Neural crest cell (in vitro differentiated cells): ENCODE measurements at regions not wholly inside any gene's neighbourhood (a gene's known extent, or its start where the extent isn't known, plus 50 kb on each side); places are given as distances from the start of the nearest gene placed in this dataset.

ENCODE experiments used
- DNase-seq: peaks from one replicate; pipeline ENCODE4 v3.0.0; 2021; ENCODE audit warnings: low read depth, mixed read lengths, low spot score
- H3K27ac Mint-ChIP-seq: one replicate; pipeline ENCODE4 v1.8.0; 2021; ENCODE audit warnings: mild to moderate bottlenecking, mixed read lengths; ENCODE audit not compliant: unreplicated experiment
- H3K27me3 Mint-ChIP-seq: 2 replicates; pipeline ENCODE4 v1.8.0; 2021; ENCODE audit warnings: low read depth, mild to moderate bottlenecking, mixed read lengths
- H3K36me3 Mint-ChIP-seq: 2 replicates; pipeline ENCODE4 v1.8.0; 2021; ENCODE audit warnings: low read depth, mild to moderate bottlenecking, mixed read lengths
- H3K4me1 Mint-ChIP-seq: 2 replicates; pipeline ENCODE4 v1.8.0; 2021; ENCODE audit warnings: mixed read lengths
- H3K4me3 Mint-ChIP-seq: one replicate; pipeline ENCODE4 v1.8.0; 2021; ENCODE audit warnings: mild to moderate bottlenecking, mixed read lengths
- H3K9me3 Mint-ChIP-seq: 2 replicates; pipeline ENCODE4 v1.8.0; 2021; ENCODE audit warnings: mixed read lengths
- TF ChIP-seq, protein P1 (sequence below): fragments of 200-600 bp; sonication (generic); conservative IDR thresholded peaks from 2 replicates; pipeline ENCODE4 v1.5.0; 2021; ENCODE audit warnings: antibody characterized with exemption, mild to moderate bottlenecking

DNA sequence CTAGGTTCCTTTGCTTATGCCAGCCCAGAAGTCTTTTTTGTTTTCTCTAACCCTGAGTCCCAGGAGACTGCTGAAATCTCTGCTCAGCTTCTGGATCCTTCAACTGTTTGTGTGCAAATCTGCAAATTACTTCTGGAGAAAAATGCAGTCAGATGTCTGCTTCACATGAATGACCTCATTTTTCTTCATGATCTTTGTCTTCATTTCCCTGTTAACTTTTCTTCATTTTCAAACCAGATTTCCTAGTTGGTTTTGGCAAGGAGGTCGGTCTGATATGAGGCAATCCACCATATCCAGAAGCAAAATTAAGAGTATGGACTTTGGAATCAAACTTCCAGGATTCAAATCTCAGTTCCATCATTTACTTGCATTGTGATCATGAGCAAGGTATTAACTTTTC lies 66.8 kb downstream of the ZNF503 start:
- H3K9me3 Mint-ChIP-seq = peaks cover 15% of the 10 kb centered on the region
- peaks cover 13% of the 10 kb centered on the region for H3K36me3 Mint-ChIP-seq
- no peak overlapping the region for H3K27ac Mint-ChIP-seq
- H3K27me3 Mint-ChIP-seq = no peaks in the 10 kb centered on the region
- no peak overlapping the region for H3K4me3 Mint-ChIP-seq
- TF ChIP-seq, protein P1, sequence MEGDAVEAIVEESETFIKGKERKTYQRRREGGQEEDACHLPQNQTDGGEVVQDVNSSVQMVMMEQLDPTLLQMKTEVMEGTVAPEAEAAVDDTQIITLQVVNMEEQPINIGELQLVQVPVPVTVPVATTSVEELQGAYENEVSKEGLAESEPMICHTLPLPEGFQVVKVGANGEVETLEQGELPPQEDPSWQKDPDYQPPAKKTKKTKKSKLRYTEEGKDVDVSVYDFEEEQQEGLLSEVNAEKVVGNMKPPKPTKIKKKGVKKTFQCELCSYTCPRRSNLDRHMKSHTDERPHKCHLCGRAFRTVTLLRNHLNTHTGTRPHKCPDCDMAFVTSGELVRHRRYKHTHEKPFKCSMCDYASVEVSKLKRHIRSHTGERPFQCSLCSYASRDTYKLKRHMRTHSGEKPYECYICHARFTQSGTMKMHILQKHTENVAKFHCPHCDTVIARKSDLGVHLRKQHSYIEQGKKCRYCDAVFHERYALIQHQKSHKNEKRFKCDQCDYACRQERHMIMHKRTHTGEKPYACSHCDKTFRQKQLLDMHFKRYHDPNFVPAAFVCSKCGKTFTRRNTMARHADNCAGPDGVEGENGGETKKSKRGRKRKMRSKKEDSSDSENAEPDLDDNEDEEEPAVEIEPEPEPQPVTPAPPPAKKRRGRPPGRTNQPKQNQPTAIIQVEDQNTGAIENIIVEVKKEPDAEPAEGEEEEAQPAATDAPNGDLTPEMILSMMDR = no peak
- DNase-seq = no peak
- H3K4me1 Mint-ChIP-seq = no peaks in the 10 kb centered on the region

DNA sequence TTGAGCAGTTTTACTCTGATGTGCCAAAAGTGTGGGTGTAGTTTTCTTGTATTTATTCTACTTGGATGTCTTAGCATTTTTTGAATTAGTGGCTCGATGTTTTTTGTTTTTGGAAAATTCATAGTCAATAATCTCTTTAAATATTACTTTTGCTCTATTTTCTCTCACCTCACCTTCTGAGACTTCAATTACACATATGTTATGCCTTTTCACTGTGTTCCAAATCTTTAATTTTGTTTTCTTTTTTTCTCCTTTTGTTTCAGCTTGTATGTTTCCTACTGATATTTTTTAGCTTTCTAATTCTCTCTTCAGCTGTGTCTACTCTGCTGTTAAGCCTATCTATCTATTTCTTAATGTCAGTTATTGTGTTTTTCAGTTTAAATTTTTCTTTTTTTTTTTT lies 69.5 kb downstream of the ZNF503 start:
- no peaks in the 10 kb centered on the region for H3K4me1 Mint-ChIP-seq
- H3K27me3 Mint-ChIP-seq = no peaks in the 10 kb centered on the region
- no peak overlapping the region for H3K27ac Mint-ChIP-seq
- no peak for DNase-seq
- H3K9me3 Mint-ChIP-seq = peaks cover 15% of the 10 kb centered on the region
- peaks cover 13% of the 10 kb centered on the region for H3K36me3 Mint-ChIP-seq
- H3K4me3 Mint-ChIP-seq = no peak overlapping the region
- TF ChIP-seq, protein P1 = no peak

DNA sequence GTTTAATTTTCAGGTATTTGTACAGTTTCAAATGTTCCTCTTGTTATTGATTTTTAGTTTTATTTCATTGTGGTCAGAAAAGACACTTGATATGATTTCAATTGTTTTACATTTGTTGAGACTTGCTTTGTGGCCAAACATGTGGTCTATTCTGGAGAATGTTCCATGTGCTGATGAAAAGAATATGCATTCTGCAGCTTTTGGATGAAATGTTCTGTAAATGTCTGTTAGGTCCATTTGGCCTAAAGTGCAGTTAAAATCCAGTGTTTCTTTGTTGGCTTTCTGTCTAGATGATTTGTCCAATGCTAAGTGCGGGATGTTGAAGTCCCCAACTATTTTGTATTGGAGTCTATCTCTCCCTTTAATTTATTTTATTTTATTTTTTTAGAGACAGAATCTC lies 70.5 kb downstream of the ZNF503 start:
- no peaks in the 10 kb centered on the region for H3K27me3 Mint-ChIP-seq
- peaks cover 15% of the 10 kb centered on the region for H3K9me3 Mint-ChIP-seq
- H3K4me1 Mint-ChIP-seq = no peaks in the 10 kb centered on the region
- H3K27ac Mint-ChIP-seq = no peak overlapping the region
- peaks cover 13% of the 10 kb centered on the region for H3K36me3 Mint-ChIP-seq
- no peak overlapping the region for H3K4me3 Mint-ChIP-seq
- TF ChIP-seq, protein P1 = no peak
- DNase-seq = no peak

DNA sequence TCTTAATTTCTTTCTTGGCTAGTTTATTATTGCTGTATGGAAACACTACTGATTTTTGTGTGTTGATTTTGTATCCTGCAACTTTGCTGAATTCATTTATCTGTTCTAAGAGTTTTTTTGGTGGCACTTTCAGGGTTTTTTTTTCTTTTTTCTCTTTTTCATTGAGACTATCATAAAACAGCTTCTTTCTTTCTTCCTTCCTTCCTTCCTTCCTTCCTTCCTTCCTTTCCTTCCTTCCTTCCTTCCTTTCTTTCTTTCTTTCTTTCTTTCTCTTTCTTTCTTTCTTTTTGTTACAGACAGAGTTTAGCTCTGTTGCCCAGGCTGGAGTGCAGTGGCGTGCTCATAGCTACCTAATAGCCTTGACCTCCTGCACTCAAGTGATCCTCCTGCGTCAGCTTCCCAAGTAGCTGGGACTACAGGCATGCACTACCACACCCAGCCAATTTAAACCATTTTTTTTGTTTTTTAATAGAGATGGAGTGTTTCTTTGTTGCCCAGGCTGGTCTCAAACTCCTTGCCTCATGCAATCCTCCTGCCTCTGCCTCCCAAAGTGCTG lies 72.3 kb downstream of the ZNF503 start:
- Mint-ChIP-seq H3K27me3 (no peaks in the 10 kb centered on the region), H3K27ac (no peak overlapping the region), H3K36me3 (peaks cover 3% of the 10 kb centered on the region), H3K9me3 (peaks cover 9% of the 10 kb centered on the region), H3K4me1 (no peaks in the 10 kb centered on the region), H3K4me3 (no peak overlapping the region)
- DNase-seq = no peak
- TF ChIP-seq, protein P1 = no peak

DNA sequence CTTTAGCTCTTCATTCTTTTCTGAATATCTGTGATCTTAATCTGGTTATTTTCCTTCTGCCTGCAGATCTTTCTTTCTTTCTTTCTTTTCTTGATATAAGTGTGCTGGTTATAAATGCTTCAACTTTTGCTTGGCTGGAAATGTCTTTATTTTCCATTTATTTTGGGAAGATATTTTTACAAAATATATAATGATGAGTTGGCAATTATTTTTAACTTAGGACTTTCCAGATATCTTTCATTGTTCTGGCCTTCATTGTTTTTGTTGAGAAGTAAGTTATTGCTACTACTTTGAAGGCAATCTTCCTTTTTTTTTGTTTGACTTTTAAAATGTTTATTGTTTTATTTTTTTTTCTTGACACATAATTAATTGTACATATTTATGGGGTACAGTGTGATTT lies 75.3 kb downstream of the ZNF503 start:
- H3K4me3 Mint-ChIP-seq = no peak overlapping the region
- peaks cover 3% of the 10 kb centered on the region for H3K27me3 Mint-ChIP-seq

More for the DNA sequence above, 75.3 kb downstream of the ZNF503 start:
- Mint-ChIP-seq H3K36me3 (peaks cover 2% of the 10 kb centered on the region), H3K9me3 (peaks cover 3% of the 10 kb centered on the region), H3K4me1 (peaks cover 4% of the 10 kb centered on the region), H3K27ac (no peak overlapping the region)
- no peak for DNase-seq
- TF ChIP-seq, protein P1 = no peak
